DOHH2 (cell line): ENCODE measurements at regions not wholly inside any gene's neighbourhood (a gene's known extent, or its start where the extent isn't known, plus 50 kb on each side); places are given as distances from the start of the nearest gene placed in this dataset.

Experiments
- H3F3A ChIP-seq: fragments of 200-600 bp; sonication (generic), shearing (Covaris generic); 2 replicates; pipeline ENCODE4 v1.6.0; 2016; ENCODE audit warnings: antibody characterized with exemption, mild to moderate bottlenecking; ENCODE audit not compliant: control insufficient read depth, insufficient read depth
- H3K27ac ChIP-seq: fragments of 200-600 bp; sonication (generic); 2 replicates; pipeline ENCODE4 v1.5.1; 2014; ENCODE audit warnings: low read depth, mild to moderate bottlenecking, low read length, moderate library complexity
- H3K27me3 ChIP-seq: fragments of 200-600 bp; sonication (generic); 2 replicates; pipeline ENCODE4 v1.6.1; 2014; ENCODE audit warnings: mild to moderate bottlenecking, low read length, mixed read lengths; ENCODE audit not compliant: control insufficient read depth
- H3K36me3 ChIP-seq: fragments of 200-600 bp; sonication (generic); 2 replicates; pipeline ENCODE4 v1.6.1; 2014; ENCODE audit warnings: mild to moderate bottlenecking, low read length, moderate library complexity, mixed read lengths; ENCODE audit not compliant: control insufficient read depth
- H3K4me1 ChIP-seq: fragments of 200-600 bp; sonication (generic); 2 replicates; pipeline ENCODE4 v1.6.1; 2014; ENCODE audit warnings: mild to moderate bottlenecking, low read length, mixed read lengths; ENCODE audit not compliant: control insufficient read depth
- H3K4me2 ChIP-seq: fragments of 200-600 bp; sonication (generic); 2 replicates; pipeline ENCODE4 v1.6.0; 2014; ENCODE audit warnings: mild to moderate bottlenecking, low read length, moderate library complexity
- H3K4me3 ChIP-seq: fragments of 200-600 bp; sonication (generic); 2 replicates; pipeline ENCODE4 v1.5.1; 2014; ENCODE audit warnings: mild to moderate bottlenecking, low read length, mixed read lengths
- H3K79me2 ChIP-seq: fragments of 200-600 bp; sonication (generic); 2 replicates; pipeline ENCODE4 v1.6.1; 2014; ENCODE audit warnings: mild to moderate bottlenecking, low read length, mixed read lengths; ENCODE audit not compliant: control insufficient read depth
- H3K9me2 ChIP-seq: fragments of 200-600 bp; sonication (generic); replicated peaks from 2 replicates; pipeline ENCODE4 v1.6.1; 2014; ENCODE audit warnings: mild to moderate bottlenecking, low read length, mixed read lengths; ENCODE audit not compliant: control insufficient read depth
- H3K9me3 ChIP-seq: fragments of 200-600 bp; sonication (generic); 2 replicates; pipeline ENCODE4 v1.6.1; 2014; ENCODE audit warnings: antibody characterized with exemption, low read length, mixed read lengths; ENCODE audit not compliant: control insufficient read depth, insufficient read depth
- H4K20me1 ChIP-seq: fragments of 200-600 bp; sonication (generic); 2 replicates; pipeline ENCODE4 v1.6.0; 2014; ENCODE audit warnings: low read depth, mild to moderate bottlenecking, antibody characterized with exemption, low read length, moderate library complexity; ENCODE audit not compliant: control insufficient read depth, insufficient read depth
- CTCF ChIP-seq: fragments of 200-600 bp; sonication (generic); IDR thresholded peaks from one replicate; pipeline ENCODE4 v1.5.1; 2014; ENCODE audit warnings: antibody characterized with exemption, mild to moderate bottlenecking, low read depth, low read length; ENCODE audit not compliant: poor library complexity, severe bottlenecking
- EZH2phosphoT487 ChIP-seq: fragments of 200-600 bp; sonication (generic); IDR thresholded peaks from 2 replicates; pipeline ENCODE4 v1.6.1; 2017; ENCODE audit warnings: borderline replicate concordance, mild to moderate bottlenecking, antibody characterized with exemption, low read length, moderate library complexity, mixed read lengths

- H3K9me2 ChIP-seq: no peaks in the 10 kb centered on the region
- no peaks in the 10 kb centered on the region for H4K20me1 ChIP-seq
- no peak overlapping the region for H3K4me2 ChIP-seq
- no peaks in the 10 kb centered on the region for H3K36me3 ChIP-seq
- no peak overlapping the region for H3K4me3 ChIP-seq
- H3K27ac ChIP-seq: no peak overlapping the region
- H3K79me2 ChIP-seq: no peaks in the 10 kb centered on the region
- H3K27me3 ChIP-seq: no peaks in the 10 kb centered on the region
- no peaks in the 10 kb centered on the region; the same call in 1 of the 2 replicates for H3K4me1 ChIP-seq
- no peaks in the 10 kb centered on the region for H3K9me3 ChIP-seq
- TF ChIP-seq CTCF (no peak), EZH2phosphoT487 (no peak)
- no peaks in the 10 kb centered on the region for H3F3A ChIP-seq
These were observed 68.7 kb upstream of the FGF3 start for GRCh38 chr11:69887841-69888427.

GRCh38 chr11:69888483-69889181 is 69.4 kb upstream of the FGF3 start:
- Histone ChIP-seq H3K79me2 (no peaks in the 10 kb centered on the region), H3K9me2 (no peaks in the 10 kb centered on the region), H3K27me3 (no peaks in the 10 kb centered on the region), H3K9me3 (no peaks in the 10 kb centered on the region), H3K4me1 (no peaks in the 10 kb centered on the region; the same call in 1 of the 2 replicates), H3K27ac (no peak overlapping the region), H4K20me1 (no peaks in the 10 kb centered on the region), H3K4me3 (no peak overlapping the region), H3F3A (no peaks in the 10 kb centered on the region), H3K36me3 (no peaks in the 10 kb centered on the region), H3K4me2 (no peak overlapping the region)
- TF ChIP-seq CTCF (peak; percentile 95), EZH2phosphoT487 (no peak)

- Histone ChIP-seq H3K4me3 (no peak overlapping the region), H3K79me2 (no peaks in the 10 kb centered on the region), H3K4me2 (no peak overlapping the region), H3K9me3 (no peaks in the 10 kb centered on the region), H3K27me3 (no peaks in the 10 kb centered on the region), H3K27ac (no peak overlapping the region), H3K9me2 (no peaks in the 10 kb centered on the region), H3K4me1 (no peaks in the 10 kb centered on the region; the same call in 1 of the 2 replicates), H4K20me1 (no peaks in the 10 kb centered on the region), H3K36me3 (no peaks in the 10 kb centered on the region), H3F3A (no peaks in the 10 kb centered on the region)
- TF ChIP-seq CTCF: no peak
- TF ChIP-seq EZH2phosphoT487: no peak
These were observed 70.4 kb upstream of the FGF3 start for GRCh38 chr11:69889400-69890318.
